Progenitor cell of endocrine pancreas (in vitro differentiated cells): ENCODE measurements at regions not wholly inside any gene's neighbourhood (a gene's known extent, or its start where the extent isn't known, plus 50 kb on each side); places are given as distances from the start of the nearest gene placed in this dataset.

Source experiments
- DNase-seq: peaks from one replicate; pipeline ENCODE4 v3.0.0; 2021; ENCODE audit warnings: low spot score; ENCODE audit not compliant: unreplicated experiment
- H3K27ac Mint-ChIP-seq: 2 replicates; pipeline ENCODE4 v1.8.0; 2021; ENCODE audit warnings: mild to moderate bottlenecking, moderate library complexity, mixed read lengths
- H3K27me3 Mint-ChIP-seq: 2 replicates; pipeline ENCODE4 v1.8.0; 2021; ENCODE audit warnings: mixed read lengths
- H3K36me3 Mint-ChIP-seq: 2 replicates; pipeline ENCODE4 v1.8.0; 2022; ENCODE audit warnings: mixed read lengths; ENCODE audit not compliant: insufficient read depth
- H3K4me1 Mint-ChIP-seq: 2 replicates; pipeline ENCODE4 v1.8.0; 2021; ENCODE audit warnings: low read depth, mixed read lengths
- H3K4me3 Mint-ChIP-seq: 2 replicates; pipeline ENCODE4 v1.8.0; 2021; ENCODE audit warnings: low read depth, mild to moderate bottlenecking, moderate library complexity, mixed read lengths
- H3K9me3 Mint-ChIP-seq: 2 replicates; pipeline ENCODE4 v1.8.0; 2021; ENCODE audit warnings: low read depth, mixed read lengths
- TF ChIP-seq, protein P1 (sequence below): fragments of 200-600 bp; sonication (generic); IDR thresholded peaks from one replicate; pipeline ENCODE4 v1.5.0; 2021; ENCODE audit warnings: antibody characterized with exemption, mild to moderate bottlenecking; ENCODE audit not compliant: unreplicated experiment

DNA sequence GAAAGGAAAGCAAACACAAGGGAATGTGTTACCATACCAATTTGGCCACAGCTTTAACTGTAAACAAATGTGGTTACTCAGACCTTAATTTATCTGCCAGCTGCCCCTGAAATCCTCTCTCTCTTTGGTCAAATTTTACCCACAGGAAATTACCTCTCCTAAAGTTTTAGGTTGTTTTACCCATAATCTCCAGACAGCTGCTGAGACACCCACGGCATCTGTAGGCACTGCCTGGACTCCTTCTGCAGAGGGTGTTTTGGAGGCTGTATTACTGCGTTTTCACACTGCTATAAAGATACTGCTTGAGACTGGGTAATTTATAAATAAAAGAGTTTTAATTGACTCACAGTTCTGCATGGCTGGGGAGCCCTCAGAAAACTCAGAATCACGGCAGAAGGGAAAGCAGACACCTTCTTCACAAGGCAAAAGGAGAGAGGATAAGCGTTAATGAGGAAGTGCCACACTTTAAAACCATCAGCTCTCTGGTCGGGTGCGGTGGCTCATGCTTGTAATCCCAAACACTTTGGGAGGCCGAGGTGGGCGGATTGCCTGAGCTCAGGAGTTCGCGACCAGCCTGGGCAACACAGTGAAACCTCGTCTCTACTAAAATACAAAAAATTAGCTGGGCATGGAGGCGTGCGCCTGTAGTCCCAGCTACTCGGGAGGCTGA is 677.5 kb upstream of the FSHR start:
- DNase-seq: no peak
- Mint-ChIP-seq H3K9me3 (no peaks in the 10 kb centered on the region), H3K4me1 (peaks cover 13% of the 10 kb centered on the region), H3K36me3 (no peaks in the 10 kb centered on the region), H3K4me3 (no peak overlapping the region), H3K27me3 (no peaks in the 10 kb centered on the region), H3K27ac (no peak overlapping the region)
- TF ChIP-seq, protein P1, sequence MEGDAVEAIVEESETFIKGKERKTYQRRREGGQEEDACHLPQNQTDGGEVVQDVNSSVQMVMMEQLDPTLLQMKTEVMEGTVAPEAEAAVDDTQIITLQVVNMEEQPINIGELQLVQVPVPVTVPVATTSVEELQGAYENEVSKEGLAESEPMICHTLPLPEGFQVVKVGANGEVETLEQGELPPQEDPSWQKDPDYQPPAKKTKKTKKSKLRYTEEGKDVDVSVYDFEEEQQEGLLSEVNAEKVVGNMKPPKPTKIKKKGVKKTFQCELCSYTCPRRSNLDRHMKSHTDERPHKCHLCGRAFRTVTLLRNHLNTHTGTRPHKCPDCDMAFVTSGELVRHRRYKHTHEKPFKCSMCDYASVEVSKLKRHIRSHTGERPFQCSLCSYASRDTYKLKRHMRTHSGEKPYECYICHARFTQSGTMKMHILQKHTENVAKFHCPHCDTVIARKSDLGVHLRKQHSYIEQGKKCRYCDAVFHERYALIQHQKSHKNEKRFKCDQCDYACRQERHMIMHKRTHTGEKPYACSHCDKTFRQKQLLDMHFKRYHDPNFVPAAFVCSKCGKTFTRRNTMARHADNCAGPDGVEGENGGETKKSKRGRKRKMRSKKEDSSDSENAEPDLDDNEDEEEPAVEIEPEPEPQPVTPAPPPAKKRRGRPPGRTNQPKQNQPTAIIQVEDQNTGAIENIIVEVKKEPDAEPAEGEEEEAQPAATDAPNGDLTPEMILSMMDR: no peak

- no peaks in the 10 kb centered on the region for H3K36me3 Mint-ChIP-seq
- DNase-seq: no peak
- H3K4me3 Mint-ChIP-seq: no peak overlapping the region
- H3K27ac Mint-ChIP-seq: no peak overlapping the region
- no peaks in the 10 kb centered on the region for H3K27me3 Mint-ChIP-seq
- peaks cover 5% of the 10 kb centered on the region for H3K4me1 Mint-ChIP-seq
- TF ChIP-seq, protein P1: no peak
- peaks cover 2% of the 10 kb centered on the region for H3K9me3 Mint-ChIP-seq
These were observed 676.5 kb upstream of the FSHR start for GRCh38 chr2:49830846-49831245.

DNA sequence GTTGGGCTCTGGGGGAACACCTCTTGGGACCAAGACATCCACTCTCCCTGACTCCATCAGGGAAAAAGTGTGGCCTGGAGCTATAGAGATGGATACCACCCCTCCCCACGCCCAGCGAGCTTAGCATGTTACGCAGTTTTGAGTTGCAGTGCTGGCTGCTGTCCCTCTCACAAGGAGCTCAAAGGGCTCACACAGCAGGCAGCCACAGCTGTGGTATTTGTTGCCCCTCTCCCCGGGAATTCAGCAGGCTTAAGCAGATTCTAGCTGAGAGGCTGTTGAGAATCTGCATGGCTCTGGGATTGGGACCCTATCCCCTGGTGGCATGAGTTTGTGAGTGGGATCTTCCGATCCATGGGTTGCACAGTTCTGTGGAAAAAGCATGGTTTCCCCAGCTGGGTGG is 673.1 kb upstream of the FSHR start:
- Mint-ChIP-seq H3K36me3 (peaks cover 2% of the 10 kb centered on the region), H3K9me3 (peaks cover 30% of the 10 kb centered on the region), H3K27me3 (no peaks in the 10 kb centered on the region), H3K4me1 (peaks cover 5% of the 10 kb centered on the region), H3K27ac (no peak overlapping the region), H3K4me3 (no peak overlapping the region)
- DNase-seq: no peak
- TF ChIP-seq, protein P1: no peak

DNA sequence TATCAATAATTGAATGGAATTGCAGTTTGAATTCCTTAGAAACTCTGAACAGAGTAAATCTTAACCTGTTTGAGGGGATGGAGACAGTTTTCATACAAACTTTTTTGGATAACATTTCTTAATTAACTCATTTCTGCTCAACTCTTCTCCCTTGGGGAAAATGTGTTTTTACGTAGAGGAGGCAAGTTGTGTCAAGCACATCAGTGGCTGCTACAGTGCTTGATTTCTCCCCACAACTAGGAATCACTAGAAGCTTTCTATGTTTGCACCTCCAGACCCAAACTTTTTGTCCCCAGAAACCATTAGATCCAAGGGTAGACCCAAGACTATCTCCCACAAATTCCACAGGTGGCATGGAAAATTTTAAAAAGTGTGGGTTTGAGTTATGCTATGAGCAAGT is 658.9 kb upstream of the FSHR start:
- Mint-ChIP-seq H3K36me3 (no peaks in the 10 kb centered on the region), H3K27me3 (no peaks in the 10 kb centered on the region), H3K4me3 (no peak overlapping the region), H3K9me3 (no peaks in the 10 kb centered on the region), H3K27ac (no peak overlapping the region), H3K4me1 (peaks cover 12% of the 10 kb centered on the region)
- DNase-seq: no peak
- TF ChIP-seq, protein P1: no peak

DNA sequence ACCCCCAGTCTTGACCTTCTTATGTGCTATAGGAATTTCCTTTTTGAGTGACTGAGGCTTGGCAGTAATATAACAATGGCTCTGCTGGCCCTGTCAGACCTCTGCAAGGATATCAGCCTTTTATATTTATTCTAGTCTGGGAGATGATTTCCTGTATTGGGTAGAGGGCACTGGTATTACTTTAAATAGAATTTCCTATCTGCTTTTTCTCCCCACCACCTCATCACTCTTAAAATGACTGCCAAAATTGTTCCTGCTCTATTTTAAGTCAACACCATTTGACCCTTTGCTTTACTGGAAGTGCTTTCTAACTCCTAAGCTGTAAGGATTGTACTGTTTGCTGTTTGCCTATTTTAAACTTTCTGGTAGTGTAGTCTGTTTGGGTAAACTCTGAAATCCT is 658.4 kb upstream of the FSHR start:
- Mint-ChIP-seq H3K4me3 (no peak overlapping the region), H3K4me1 (peaks cover 17% of the 10 kb centered on the region), H3K9me3 (no peaks in the 10 kb centered on the region), H3K27ac (no peak overlapping the region), H3K36me3 (no peaks in the 10 kb centered on the region), H3K27me3 (no peaks in the 10 kb centered on the region)
- TF ChIP-seq, protein P1: no peak
- DNase-seq: no peak
